Endothelial cell of hepatic sinusoid (primary cell): ENCODE measurements at regions not wholly inside any gene's neighbourhood (a gene's known extent, or its start where the extent isn't known, plus 50 kb on each side); places are given as distances from the start of the nearest gene placed in this dataset.

Source experiments
- in situ Hi-C: cut with HindIII; loops from 2 replicates; pipeline ENCODE4 v1.10.0; 2017; ENCODE audit warnings: low sequenced_read_pairs

DNA sequence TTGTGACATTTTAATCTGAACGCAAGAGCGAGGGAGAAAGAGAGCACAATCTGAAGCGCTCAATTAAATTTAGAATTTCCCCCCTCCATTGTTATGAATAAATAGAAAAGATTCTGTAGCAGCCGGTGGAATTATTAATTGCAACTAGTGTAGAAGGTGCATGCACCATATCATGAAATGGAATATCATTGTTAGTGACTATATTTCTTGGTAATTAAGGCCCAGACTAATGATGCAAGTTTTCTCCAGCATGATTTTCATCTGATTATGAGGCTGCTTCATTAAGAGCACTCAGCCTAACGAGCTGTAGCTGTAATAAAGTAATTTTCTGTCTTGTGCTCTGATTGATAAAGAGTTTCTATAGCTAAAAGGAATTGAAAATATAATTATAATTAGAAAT lies 432.2 kb upstream of the SPRED2 start:
- in situ Hi-C loops, result no loop called here

- in situ Hi-C loops, result no loop called here
These were observed 431.3 kb upstream of the SPRED2 start for GRCh38 chr2:65863713-65864112.

DNA sequence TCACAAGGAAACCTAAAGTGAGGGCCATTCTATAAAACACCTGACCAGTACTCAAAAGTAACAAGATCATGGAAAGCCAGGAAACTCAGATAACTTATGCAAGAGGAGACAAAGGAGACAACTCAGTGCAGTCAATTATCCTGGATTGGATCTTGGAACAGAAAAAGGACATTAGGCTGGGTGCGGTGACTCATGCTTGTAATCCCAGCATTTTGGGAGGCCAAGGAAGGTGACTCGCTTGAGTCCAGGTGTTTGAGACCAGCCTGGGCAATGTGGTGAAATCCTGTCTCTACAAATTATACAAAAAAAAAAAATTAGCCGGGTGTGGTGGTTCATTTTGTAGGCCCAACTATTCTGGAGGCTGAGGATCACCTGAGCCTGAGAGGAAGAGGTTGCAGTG lies 424.5 kb upstream of the SPRED2 start:
- in situ Hi-C loops, result no loop called here

DNA sequence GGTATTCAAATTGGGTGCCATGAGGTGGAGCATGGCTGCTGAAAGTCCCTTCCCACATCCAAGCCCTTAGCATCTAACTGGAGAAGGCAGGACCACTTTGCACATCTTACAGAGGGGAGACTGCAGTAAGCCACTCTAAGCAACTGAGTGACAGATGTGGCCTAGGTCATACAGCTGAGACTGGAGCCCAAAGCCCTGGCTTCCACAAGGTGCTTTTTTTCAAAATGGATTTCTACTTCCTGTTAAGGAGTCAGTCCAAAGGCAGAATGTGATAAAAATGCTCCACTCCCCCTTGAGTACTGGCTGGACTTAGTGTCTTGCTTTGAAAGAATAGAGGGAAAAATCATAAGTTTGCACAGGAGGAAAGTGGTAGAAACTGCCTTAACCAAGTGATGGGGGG lies 424.0 kb upstream of the SPRED2 start:
- in situ Hi-C loops, result no loop called here

- in situ Hi-C loops, result no loop called here
These were observed 418.3 kb upstream of the SPRED2 start for GRCh38 chr2:65850695-65851094.

DNA sequence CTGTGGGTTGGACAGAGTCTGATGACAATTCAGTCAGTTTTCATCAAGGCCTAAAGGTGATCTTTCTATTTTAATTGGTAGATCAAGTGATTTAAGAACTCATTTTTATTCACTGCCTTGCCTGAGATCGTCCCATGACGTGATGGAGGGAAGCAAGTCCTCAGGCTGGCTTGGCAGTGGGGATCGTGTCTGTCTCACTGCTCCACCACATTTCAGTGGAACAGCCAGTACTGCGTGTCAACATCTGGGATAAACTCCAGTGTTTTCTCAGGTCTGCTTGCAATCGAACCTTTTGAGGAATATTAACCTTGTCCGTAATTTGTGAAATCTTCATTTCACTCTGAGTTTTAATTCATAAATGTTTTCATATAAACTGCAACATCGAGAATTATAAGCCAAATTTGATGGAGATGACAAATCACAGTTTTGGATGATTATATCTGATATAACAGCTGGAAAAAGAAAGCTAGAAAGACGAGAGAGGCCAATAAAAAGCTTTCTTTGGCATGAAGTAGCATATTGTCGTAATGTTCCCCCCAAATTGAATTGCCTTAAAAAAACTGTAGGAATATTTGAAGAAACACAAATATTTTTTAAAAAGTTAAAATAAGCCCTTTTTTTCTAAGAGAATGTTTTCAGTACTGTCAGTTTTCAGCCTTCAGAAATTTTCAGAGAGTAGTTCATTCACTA lies 414.7 kb upstream of the SPRED2 start:
- in situ Hi-C loops, result no loop called here

GRCh38 chr2:65845442-65846182 lies 413.2 kb upstream of the SPRED2 start:
- in situ Hi-C loops, result no loop called here

GRCh38 chr2:65842104-65842503 lies 409.7 kb upstream of the SPRED2 start:
- in situ Hi-C loops, result no loop called here

DNA sequence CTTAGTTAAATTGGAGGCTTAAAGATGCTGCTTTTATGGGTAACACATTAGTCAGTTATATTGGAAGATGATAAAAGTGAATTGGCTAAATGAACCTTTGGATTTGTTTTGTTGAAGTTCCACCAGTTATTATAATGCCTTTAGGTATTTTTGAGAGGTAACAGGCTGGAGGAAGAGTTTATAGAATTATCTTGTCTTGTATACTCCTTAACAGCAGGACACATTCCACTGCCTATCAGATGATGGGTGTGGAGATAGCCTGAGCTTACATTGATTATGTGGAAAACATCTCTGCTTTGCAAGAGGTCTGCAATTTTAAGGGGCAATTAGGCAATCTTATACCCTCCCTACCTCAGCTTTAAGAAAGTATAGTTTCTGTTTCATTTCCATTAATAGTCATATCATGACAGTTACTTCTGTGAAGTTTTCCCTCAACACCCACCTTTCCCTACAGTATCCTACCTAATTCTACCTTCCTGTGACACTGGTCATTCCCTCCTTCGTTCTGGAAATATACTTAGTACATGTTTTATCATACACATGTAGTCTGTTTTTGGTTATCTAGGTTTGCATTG lies 403.7 kb upstream of the SPRED2 start:
- in situ Hi-C loops, result no loop called here

GRCh38 chr2:65834771-65835475 lies 402.5 kb upstream of the SPRED2 start:
- in situ Hi-C loops, result no loop called here

- in situ Hi-C loops, result no loop called here
These were observed 401.7 kb upstream of the SPRED2 start for GRCh38 chr2:65834062-65834461.

GRCh38 chr2:65831509-65831908 lies 399.1 kb upstream of the SPRED2 start:
- in situ Hi-C loops, result no loop called here

DNA sequence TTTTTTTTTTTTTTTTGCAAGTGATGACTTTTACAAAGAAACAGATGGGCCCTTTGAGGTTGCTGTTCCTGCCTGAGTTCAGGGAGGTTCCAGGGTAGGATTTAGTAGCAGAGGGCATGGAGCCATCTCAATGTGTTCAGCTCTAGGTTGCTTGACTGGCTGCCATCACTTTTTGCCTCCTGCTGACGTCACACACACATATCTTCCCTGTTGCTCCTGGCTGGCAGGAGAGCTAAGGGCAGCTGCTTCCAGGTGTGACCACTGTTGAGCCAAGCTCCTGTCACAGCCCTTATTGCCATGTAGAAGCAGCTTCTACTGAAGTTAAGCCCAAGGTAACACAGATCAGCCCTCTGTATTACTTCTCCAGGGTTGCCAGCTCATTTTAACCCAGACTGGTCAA lies 394.2 kb upstream of the SPRED2 start:
- in situ Hi-C loops, result no loop called here

DNA sequence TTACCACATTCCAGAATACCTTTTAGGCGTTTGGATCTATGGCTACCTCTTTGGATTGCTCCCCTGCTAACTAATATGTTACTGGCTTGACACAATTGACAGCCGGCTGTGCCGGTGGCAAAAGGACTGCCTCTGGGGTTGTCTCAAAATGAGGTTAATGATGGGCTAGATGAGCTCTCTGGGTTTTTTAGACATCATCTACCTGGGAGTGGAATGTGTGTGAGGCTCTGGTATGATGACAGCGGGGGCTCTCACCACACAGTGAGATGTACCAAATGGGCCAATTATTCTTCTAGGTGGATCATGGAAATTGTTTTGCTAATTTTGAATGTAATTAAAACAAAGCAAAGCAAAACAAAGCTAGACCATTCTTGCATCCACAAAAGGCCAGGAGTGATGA lies 391.1 kb upstream of the SPRED2 start:
- in situ Hi-C loops, result no loop called here

DNA sequence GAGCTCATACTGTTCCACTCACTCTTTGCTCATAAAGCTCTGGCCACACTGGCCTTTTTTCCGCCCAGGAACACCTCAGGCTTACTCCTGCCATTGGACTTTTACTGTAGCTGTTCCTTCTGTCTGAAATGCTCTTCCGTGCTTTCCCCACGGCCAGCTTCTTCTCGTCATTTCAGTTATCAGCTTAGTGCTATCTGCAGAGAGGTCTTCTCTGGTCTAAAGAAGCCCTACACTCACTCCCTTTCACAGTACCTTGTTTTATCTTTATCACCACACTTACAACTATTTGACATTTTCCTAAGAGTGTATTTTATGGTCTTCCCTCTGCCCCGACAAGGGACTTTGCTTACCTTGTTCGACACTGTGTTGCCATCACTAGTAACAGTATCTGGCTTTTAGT lies 388.1 kb upstream of the SPRED2 start:
- in situ Hi-C loops, result no loop called here

DNA sequence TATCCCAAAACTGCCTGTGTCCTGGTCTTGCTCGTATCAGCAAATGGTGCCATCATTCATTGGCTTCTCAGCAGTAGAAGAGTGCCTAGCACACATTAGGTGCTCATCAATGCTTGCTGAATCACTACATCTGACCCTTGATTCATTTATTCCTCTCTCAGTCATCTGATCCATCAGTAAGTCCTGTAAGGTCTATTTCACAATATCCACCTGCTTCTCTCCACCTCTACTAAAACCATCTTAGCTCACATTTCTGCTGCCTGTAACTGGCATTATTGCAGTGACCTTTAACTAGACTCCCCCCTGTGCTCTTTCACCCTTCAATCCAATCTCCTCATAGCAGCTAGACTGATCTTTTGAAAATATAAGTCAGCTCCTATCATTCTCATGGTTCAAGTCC lies 387.6 kb upstream of the SPRED2 start:
- in situ Hi-C loops, result no loop called here

DNA sequence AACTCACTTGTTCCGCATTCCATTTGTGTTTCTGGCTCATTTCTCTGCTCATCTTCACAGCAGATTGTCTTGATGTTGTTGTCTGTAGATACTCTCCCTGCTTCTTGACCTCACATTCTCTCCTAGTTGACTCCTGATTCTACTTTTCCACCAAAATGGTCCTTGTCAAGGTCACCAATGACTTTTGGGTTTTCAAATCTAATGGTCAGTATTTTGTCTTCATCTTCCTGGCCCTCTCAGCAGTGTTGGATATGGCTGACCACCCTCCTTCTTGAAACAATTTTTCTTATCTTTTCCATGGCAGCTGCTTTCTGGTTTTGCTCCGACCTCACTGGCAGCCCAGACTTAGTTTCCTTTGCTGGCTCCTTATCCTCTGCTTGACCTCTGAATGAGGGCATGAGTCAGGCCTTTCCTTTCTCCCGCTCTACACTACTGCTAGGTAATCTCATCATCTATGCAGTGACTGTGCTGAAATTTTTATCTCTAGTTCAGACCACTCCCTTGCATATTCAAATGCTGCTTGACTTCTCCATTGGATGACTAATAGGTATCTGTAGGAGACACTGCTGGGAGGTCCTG lies 386.6 kb upstream of the SPRED2 start:
- in situ Hi-C loops, result no loop called here

- in situ Hi-C loops, result no loop called here
These were observed 381.3 kb upstream of the SPRED2 start for GRCh38 chr2:65813631-65814173.

GRCh38 chr2:65812887-65813286 lies 380.5 kb upstream of the SPRED2 start:
- in situ Hi-C loops, result no loop called here

- in situ Hi-C loops, result no loop called here
These were observed 375.5 kb upstream of the SPRED2 start for GRCh38 chr2:65807942-65808341.

DNA sequence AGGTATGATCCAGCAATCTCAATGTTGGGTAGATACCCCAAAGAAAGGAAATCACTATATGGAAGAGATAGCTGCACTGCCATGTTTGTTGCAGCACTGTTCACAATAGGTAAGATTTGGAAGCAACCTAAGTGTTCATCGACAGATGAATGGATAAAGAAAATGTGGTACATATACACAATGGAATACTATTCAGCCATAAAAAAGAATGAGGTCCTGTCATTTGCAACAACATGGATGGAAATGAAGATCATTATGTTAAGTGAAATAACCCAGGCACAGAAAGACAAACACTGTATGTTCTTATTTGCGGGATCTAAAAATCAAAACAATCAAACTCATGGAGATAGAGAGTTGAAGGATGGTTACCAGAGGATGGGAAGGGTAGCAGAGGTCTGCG lies 372.4 kb upstream of the SPRED2 start:
- in situ Hi-C loops, result no loop called here
